HFF-Myc (cell line): ENCODE measurements at regions not wholly inside any gene's neighbourhood (a gene's known extent, or its start where the extent isn't known, plus 50 kb on each side); places are given as distances from the start of the nearest gene placed in this dataset.

Experiments
- DNase-seq: peaks from one replicate; pipeline ENCODE4 v3.0.0-alpha.2; 2011; ENCODE audit warnings: low read depth; ENCODE audit errors: extremely low read depth
- H3K4me3 ChIP-seq: replicated peaks from 2 replicates; pipeline ENCODE4 v1.5.1; 2011; ENCODE audit warnings: low read depth, mild to moderate bottlenecking, control low read depth, low read length
- TF ChIP-seq, protein P1 (sequence below): IDR thresholded peaks from 2 replicates; pipeline ENCODE4 v1.5.1; 2012; ENCODE audit warnings: mild to moderate bottlenecking, low read depth, low read length, control low read depth; ENCODE audit errors: missing control alignments

DNA sequence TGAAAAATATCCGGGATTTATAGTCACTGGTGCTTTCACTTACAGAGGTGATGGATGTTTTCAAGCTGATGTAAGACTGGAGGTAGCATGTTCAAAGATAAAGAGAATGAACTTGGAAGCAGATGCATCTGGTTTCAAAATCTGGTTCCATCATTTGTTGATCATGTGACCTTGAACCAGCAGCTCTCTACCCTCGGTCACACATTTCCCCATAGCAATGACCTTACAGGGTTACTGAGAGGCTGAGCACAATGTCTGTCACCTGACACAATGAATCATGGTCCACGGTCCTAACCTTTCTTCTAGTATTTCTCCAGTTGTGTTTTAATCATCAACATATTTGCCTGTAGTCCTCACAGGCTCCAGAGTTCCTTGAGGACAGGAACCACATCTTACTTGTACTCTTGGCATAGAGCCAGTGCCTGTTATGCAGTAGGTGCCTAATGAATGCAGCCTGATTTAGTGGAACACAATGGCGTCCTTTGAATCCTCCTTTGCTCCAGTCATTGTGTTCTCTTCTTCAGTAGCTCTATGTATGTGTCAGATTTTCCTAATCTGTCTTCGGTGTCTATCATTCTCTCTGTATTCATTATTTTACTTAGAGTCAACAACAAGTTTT lies 667.3 kb downstream of the PTPRU start:
- TF ChIP-seq, protein P1, sequence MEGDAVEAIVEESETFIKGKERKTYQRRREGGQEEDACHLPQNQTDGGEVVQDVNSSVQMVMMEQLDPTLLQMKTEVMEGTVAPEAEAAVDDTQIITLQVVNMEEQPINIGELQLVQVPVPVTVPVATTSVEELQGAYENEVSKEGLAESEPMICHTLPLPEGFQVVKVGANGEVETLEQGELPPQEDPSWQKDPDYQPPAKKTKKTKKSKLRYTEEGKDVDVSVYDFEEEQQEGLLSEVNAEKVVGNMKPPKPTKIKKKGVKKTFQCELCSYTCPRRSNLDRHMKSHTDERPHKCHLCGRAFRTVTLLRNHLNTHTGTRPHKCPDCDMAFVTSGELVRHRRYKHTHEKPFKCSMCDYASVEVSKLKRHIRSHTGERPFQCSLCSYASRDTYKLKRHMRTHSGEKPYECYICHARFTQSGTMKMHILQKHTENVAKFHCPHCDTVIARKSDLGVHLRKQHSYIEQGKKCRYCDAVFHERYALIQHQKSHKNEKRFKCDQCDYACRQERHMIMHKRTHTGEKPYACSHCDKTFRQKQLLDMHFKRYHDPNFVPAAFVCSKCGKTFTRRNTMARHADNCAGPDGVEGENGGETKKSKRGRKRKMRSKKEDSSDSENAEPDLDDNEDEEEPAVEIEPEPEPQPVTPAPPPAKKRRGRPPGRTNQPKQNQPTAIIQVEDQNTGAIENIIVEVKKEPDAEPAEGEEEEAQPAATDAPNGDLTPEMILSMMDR, result no peak
- no peak for DNase-seq

GRCh38 chr1:29901624-29902325 lies 665.5 kb downstream of the PTPRU start:
- DNase-seq, result no peak
- no peak overlapping the region for H3K4me3 ChIP-seq
- TF ChIP-seq, protein P1, result no peak

More for the DNA sequence above, 667.3 kb downstream of the PTPRU start:
- H3K4me3 ChIP-seq, result no peak overlapping the region

GRCh38 chr1:29900712-29901111 lies 664.4 kb downstream of the PTPRU start:
- no peak for DNase-seq
- TF ChIP-seq, protein P1, result no peak
- H3K4me3 ChIP-seq, result no peak overlapping the region

DNA sequence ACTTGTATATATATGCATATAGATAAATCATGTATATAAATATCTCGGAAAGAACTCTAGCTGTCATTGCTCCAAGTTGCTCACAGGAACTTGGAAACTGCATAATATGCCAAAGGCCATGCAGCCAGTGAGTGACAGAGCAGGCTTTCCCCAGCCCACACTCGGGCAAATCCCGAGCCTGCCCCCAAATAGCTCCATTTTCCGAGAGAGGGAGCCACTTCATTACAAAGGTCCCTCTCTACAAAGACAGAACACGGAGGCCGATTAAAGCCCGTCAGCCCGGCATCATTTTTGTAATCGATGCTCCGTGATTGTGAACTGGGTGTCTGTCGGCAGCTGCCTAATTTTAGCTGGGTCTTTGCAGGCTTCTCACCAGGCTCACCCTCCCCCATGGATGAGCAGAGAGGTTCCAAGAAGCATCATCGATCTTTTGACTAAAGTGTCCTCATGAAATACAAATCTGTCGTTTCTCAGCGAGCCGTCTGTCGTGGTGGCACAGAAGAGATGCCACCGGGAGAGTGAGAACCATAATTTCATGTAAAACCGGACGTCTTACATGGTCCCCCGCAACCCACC lies 663.9 kb downstream of the PTPRU start:
- no peak overlapping the region for H3K4me3 ChIP-seq
- TF ChIP-seq, protein P1, result no peak
- no peak for DNase-seq

GRCh38 chr1:29896791-29897714 lies 660.7 kb downstream of the PTPRU start:
- no peak overlapping the region for H3K4me3 ChIP-seq
- no peak for DNase-seq
- TF ChIP-seq, protein P1, result no peak

DNA sequence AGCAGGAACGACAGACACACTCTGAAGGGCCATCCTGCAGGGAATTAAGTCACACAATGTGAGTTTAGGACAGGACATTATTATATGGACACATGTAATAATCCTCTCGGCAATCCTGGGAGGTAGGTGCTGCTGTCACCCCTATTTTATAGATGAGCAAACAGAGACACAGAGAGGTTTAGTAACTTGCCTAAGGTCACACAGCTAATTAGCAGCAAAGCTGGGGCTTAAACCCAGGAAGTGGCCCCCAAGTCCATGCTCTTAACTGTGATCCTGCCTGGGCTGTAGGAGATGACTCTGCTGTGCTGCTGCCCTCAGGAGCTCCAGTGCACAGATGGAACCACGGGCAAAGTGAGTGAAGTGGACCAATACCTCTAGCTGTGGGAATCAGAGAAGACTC lies 660.0 kb downstream of the PTPRU start:
- TF ChIP-seq, protein P1, result no peak

More for the DNA sequence above, 660.0 kb downstream of the PTPRU start:
- no peak for DNase-seq
- H3K4me3 ChIP-seq, result no peak overlapping the region
